ENCODE measurements at regions not wholly inside any gene's neighbourhood (a gene's known extent, or its start where the extent isn't known, plus 50 kb on each side); places are given as distances from the start of the nearest gene placed in this dataset.

- no peak for DNase-seq (ENCODE audit: low read depth in 2 of 2)
Observed at GRCh38 chr6:165090242-165090641, 219.2 kb downstream of the C6orf118 start.

GRCh38 chr6:165086814-165087213 is 222.6 kb downstream of the C6orf118 start:
- peak in 1 of 2 donors; percentile 51 for DNase-seq (ENCODE audit: low read depth in 2 of 2)

- DNase-seq (ENCODE audit: low read depth in 2 of 2) = peak in 1 of 2 donors; percentile 3
Observed at GRCh38 chr6:165082636-165083035, 226.8 kb downstream of the C6orf118 start.

- DNase-seq (ENCODE audit: low read depth in 2 of 2) = no peak
Observed at GRCh38 chr6:165081944-165082532, 227.4 kb downstream of the C6orf118 start.

GRCh38 chr6:165077876-165078275 is 231.5 kb downstream of the C6orf118 start:
- DNase-seq (ENCODE audit: low read depth in 2 of 2) = no peak

- no peak for DNase-seq (ENCODE audit: low read depth in 2 of 2)
Observed at GRCh38 chr6:165071906-165072305, 237.5 kb downstream of the C6orf118 start.

- no peak for DNase-seq (ENCODE audit: low read depth in 2 of 2)
Observed at GRCh38 chr6:165060720-165061119, 248.7 kb downstream of the C6orf118 start.

GRCh38 chr6:165059032-165059431 is 250.4 kb downstream of the C6orf118 start:
- DNase-seq (ENCODE audit: low read depth in 2 of 2) = peak; percentile 4 to 69

- no peak for DNase-seq (ENCODE audit: low read depth in 2 of 2)
Observed at GRCh38 chr6:165056292-165056691, 253.1 kb downstream of the C6orf118 start.

- DNase-seq (ENCODE audit: low read depth in 2 of 2) = no peak
Observed at GRCh38 chr6:165055231-165055630, 254.2 kb downstream of the C6orf118 start.

GRCh38 chr6:165052561-165053480 is 256.6 kb downstream of the C6orf118 start:
- DNase-seq (ENCODE audit: low read depth in 2 of 2) = no peak

- peak in 1 of 2 donors; percentile 43 for DNase-seq (ENCODE audit: low read depth in 2 of 2)
Observed at GRCh38 chr6:165049362-165049761, 260.0 kb downstream of the C6orf118 start.

- DNase-seq (ENCODE audit: low read depth in 2 of 2) = no peak
Observed at GRCh38 chr6:165047952-165048351, 261.5 kb downstream of the C6orf118 start.

GRCh38 chr6:165045631-165046030 is 263.8 kb downstream of the C6orf118 start:
- no peak for DNase-seq (ENCODE audit: low read depth in 2 of 2)

GRCh38 chr6:165042912-165043311 is 266.5 kb downstream of the C6orf118 start:
- DNase-seq (ENCODE audit: low read depth in 2 of 2) = no peak

- no peak for DNase-seq (ENCODE audit: low read depth in 2 of 2)
Observed at GRCh38 chr6:165040440-165040839, 269.0 kb downstream of the C6orf118 start.

- DNase-seq (ENCODE audit: low read depth in 2 of 2) = no peak
Observed at GRCh38 chr6:165034271-165034741, 275.1 kb downstream of the C6orf118 start.

GRCh38 chr6:165031502-165031901 is 277.9 kb downstream of the C6orf118 start:
- DNase-seq (ENCODE audit: low read depth in 2 of 2) = no peak

- no peak for DNase-seq (ENCODE audit: low read depth in 2 of 2)
Observed at GRCh38 chr6:165025040-165025439, 284.4 kb downstream of the C6orf118 start.

GRCh38 chr6:165019681-165020080 is 289.7 kb downstream of the C6orf118 start:
- no peak for DNase-seq (ENCODE audit: low read depth in 2 of 2)

- no peak for DNase-seq (ENCODE audit: low read depth in 2 of 2)
Observed at GRCh38 chr6:165015676-165016075, 293.7 kb downstream of the C6orf118 start.

- DNase-seq (ENCODE audit: low read depth in 2 of 2) = no peak
Observed at GRCh38 chr6:165013701-165014100, 295.7 kb downstream of the C6orf118 start.

GRCh38 chr6:165012183-165012582 is 297.2 kb downstream of the C6orf118 start:
- no peak for DNase-seq (ENCODE audit: low read depth in 2 of 2)
